Activated CD4-positive, alpha-beta T cell treated with anti-CD3 and anti-CD28 coated beads for 24 hours (primary cell): ENCODE measurements at regions not wholly inside any gene's neighbourhood (a gene's known extent, or its start where the extent isn't known, plus 50 kb on each side); places are given as distances from the start of the nearest gene placed in this dataset.

Source experiments
- DNase-seq, 2 donors: peaks; one replicate each; pipeline ENCODE4 v3.0.0-alpha.2; 2020; ENCODE audit warnings: low read depth in 2 of 2

- no peak for DNase-seq
Observed at GRCh38 chr3:137204409-137204808, 246.6 kb downstream of the IL20RB start.

- no peak for DNase-seq
Observed at GRCh38 chr3:137205394-137206045, 247.7 kb downstream of the IL20RB start.

- DNase-seq, result no peak
Observed at GRCh38 chr3:137207616-137208015, 249.8 kb downstream of the IL20RB start.

GRCh38 chr3:137217733-137218132 is 259.9 kb downstream of the IL20RB start:
- no peak for DNase-seq

DNA sequence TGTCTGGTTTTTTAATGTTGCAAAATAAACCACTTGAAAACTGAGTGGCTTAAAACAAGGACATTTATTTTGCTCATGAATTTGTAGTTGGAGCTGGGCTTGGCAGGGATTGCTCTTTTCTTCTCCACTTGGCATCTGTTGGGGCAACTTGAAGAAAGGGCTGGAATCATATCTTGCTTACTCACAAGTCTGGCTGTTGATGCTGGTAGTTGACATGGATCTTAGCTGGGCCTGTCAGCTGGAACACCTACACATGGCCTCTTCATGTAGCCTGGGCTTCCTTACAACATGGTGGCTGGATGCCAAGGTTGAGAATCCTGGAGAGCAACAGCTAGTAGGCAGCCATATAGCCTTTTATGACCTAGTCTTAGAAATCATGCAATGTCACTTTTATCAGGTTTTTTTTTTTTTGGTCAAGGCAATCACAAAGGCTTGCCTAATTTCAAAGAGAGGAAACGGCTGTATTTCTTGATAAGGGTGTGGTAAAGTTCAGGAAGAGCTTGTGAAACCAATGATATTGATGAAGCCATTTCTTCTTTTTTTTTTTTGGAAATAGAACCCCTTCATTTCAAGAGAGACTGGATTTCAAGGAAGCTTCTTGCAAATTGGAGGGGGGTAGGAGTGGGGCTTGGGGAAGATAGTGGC is 262.1 kb downstream of the IL20RB start:
- DNase-seq, result no peak

DNA sequence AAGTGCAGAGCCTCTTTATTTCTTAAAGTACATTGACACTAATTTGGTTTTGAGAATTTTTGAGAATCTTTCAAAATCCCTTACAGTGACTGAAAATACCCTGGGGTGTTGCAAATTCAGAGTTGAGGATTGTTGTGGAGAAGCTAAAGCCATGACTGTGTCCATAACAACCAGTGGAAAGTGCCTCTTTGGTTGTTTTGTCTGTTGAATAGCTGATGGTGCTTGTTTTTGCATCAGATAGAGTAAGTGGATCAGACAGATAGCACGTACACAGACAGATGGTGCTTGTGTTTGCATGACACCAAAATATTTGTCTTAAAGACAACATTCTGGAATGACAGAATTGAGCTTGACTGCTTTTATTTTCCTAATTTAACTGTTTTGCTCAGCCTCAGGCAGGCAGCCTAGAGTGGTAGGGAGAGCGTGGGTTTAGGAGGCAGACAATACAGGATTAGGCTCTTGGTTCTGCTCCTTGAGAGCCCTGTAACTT is 265.0 kb downstream of the IL20RB start:
- DNase-seq, result no peak

DNA sequence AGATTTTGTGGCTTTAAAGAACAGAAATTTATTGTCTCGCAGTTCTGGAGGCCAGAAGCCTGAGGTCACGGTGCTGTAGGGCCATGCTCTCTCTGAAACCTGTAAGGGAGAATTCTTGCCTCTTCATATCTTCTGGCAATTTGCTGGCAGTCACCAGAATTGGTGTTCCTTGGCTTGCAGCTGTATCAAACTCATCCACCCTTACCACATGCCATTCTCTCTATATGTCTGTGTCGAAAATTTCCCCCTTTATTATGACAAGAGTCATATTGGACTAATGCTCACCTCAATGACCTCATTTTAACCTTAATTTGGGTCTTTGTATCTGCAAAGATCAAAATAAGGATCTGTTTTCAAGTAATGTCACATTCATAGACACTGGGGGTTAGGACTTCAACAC is 266.7 kb downstream of the IL20RB start:
- DNase-seq, result no peak

- no peak for DNase-seq
Observed at GRCh38 chr3:137242836-137243400, 285.1 kb downstream of the IL20RB start.

GRCh38 chr3:137246491-137246890 is 288.7 kb downstream of the IL20RB start:
- no peak for DNase-seq

GRCh38 chr3:137249311-137249940 is 291.6 kb downstream of the IL20RB start:
- no peak for DNase-seq

DNA sequence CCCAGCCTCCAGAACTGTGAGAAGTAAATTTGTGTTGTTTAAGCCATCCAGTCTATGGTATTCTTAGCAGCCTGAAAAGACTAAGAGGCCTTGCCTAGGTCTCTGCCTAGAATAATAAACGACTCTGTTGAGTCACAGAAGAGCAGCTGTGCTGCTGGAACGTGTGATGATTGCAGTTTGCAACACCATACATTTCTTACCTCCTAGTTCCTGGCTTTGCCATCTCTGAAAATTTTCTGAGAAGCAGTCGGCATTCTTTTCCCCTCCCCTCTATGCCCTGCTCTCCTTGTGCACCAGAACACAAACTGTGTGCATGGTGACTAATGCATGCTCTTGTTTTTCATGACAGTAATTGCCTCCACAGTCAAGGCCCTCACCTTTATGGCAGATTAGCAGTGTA is 301.3 kb downstream of the IL20RB start:
- no peak for DNase-seq

- no peak for DNase-seq
Observed at GRCh38 chr3:137259701-137260100, 301.9 kb downstream of the IL20RB start.

GRCh38 chr3:137264071-137264820 is 306.5 kb downstream of the IL20RB start:
- DNase-seq, result no peak

- no peak for DNase-seq
Observed at GRCh38 chr3:137264843-137265330, 307.1 kb downstream of the IL20RB start.

GRCh38 chr3:137282871-137283270 is 325.1 kb downstream of the IL20RB start:
- DNase-seq, result no peak

DNA sequence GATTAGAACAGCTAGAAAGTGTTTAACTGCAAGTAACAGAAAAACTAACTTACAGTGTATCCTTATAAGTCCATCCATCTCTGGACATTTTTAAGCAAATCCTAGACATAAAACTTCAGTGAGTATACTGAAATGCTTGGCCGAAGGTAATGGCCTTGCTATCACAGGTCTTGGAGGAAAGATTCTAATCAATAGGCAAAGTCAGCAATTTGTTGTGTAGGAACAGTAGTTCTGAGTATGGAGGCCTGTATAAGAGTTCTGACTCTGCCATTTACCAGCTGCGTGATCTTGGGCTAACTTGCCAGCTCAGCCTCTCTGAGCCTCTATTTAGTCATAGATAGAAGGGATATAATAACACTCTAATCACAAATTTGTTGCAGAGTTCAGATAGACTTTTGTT is 328.1 kb downstream of the IL20RB start:
- no peak for DNase-seq

GRCh38 chr3:137293086-137293485 is 335.3 kb downstream of the IL20RB start:
- no peak for DNase-seq

DNA sequence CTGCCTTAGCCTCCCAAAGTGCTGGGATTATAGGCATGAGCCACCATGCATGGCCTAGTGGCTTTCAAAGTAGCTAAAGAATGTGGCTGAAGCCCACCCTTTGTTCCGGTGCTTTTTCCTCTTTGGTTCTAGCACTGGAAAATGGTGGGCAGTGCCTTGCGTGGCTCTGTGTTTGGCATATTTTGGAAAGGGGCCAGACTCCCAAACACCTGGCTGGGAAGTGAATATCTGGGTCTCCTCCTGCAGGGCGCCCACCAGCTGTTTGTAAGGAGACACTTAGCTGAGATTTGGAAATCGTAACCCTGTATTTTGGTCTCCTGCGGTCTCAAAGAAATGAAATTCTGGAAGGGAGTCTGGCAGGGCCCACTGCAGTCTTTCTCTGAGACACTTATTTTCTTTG is 336.4 kb downstream of the IL20RB start:
- DNase-seq, result no peak

DNA sequence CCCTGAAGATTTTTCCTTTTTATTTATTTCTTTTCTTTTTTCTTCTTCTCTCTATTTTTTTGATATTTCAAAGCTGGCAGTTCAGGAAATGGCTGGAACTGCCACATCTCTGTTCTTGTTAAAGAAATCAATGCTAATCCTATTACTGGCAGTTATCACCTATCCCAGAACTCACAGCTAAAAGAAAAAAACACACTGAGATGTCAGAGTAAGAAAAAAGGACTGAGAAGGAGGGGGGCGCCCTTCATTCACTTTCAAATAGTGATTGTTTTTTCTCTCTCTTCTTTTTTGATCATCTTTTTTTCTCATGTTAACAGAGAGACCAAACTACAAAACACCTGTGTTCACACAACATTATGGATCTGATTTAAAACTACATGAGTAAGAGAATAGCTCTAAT is 337.1 kb downstream of the IL20RB start:
- DNase-seq, result no peak

- no peak for DNase-seq
Observed at GRCh38 chr3:137295336-137295735, 337.6 kb downstream of the IL20RB start.

DNA sequence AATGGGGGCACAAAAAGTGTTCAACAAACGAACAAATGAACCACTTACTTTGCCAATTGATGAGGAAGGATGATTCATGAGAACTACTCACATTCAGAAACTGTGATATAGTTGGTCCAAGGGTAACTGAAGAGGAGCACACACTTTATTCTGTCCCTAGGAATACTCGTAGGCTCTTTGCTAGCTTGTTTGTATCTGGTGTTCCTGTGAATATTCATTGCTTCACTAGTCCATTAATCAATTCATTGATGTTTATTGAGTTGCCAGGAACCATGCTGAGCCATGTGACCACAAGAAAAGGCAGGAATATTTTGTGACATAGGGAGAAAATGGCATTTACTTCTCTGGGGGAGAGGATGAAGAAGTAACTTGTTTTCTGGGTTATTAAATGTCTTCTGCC is 338.3 kb downstream of the IL20RB start:
- DNase-seq, result no peak

- no peak for DNase-seq
Observed at GRCh38 chr3:137297770-137298169, 340.0 kb downstream of the IL20RB start.
